HG03354 (cell line): ENCODE measurements at regions not wholly inside any gene's neighbourhood (a gene's known extent, or its start where the extent isn't known, plus 50 kb on each side); places are given as distances from the start of the nearest gene placed in this dataset.

Experiments used
- ATAC-seq: cut with Tn5 transposase; IDR thresholded peaks from one replicate; pipeline ENCODE4 v1.9.1; 2021; ENCODE audit warnings: mild to moderate bottlenecking; ENCODE audit not compliant: unreplicated experiment, poor library complexity, severe bottlenecking

- ATAC-seq = no peak
Observed at GRCh38 chr3:111336511-111336910, 205.5 kb upstream of the CD96 start.

- peak; percentile 52 for ATAC-seq
Observed at GRCh38 chr3:111338059-111338698, 203.8 kb upstream of the CD96 start.

GRCh38 chr3:111339017-111339416 lies 203.0 kb upstream of the CD96 start:
- ATAC-seq = no peak

- no peak for ATAC-seq
Observed at GRCh38 chr3:111351334-111351733, 190.7 kb upstream of the CD96 start.

- ATAC-seq = no peak
Observed at GRCh38 chr3:111352585-111352984, 189.4 kb upstream of the CD96 start.

- no peak for ATAC-seq
Observed at GRCh38 chr3:111359261-111360030, 182.6 kb upstream of the CD96 start.

GRCh38 chr3:111362381-111363009 lies 179.5 kb upstream of the CD96 start:
- no peak for ATAC-seq

GRCh38 chr3:111366515-111366914 lies 175.5 kb upstream of the CD96 start:
- no peak for ATAC-seq

- ATAC-seq = no peak
Observed at GRCh38 chr3:111368056-111368455, 173.9 kb upstream of the CD96 start.

GRCh38 chr3:111369958-111370357 lies 172.0 kb upstream of the CD96 start:
- no peak for ATAC-seq

- ATAC-seq = no peak
Observed at GRCh38 chr3:111373239-111373638, 168.8 kb upstream of the CD96 start.

GRCh38 chr3:111373861-111374260 lies 168.1 kb upstream of the CD96 start:
- ATAC-seq = no peak

- no peak for ATAC-seq
Observed at GRCh38 chr3:111385971-111386495, 156.0 kb upstream of the CD96 start.

GRCh38 chr3:111392894-111393398 lies 149.1 kb upstream of the CD96 start:
- ATAC-seq = no peak

GRCh38 chr3:111412656-111413055 lies 129.3 kb upstream of the CD96 start:
- no peak for ATAC-seq

GRCh38 chr3:111414531-111414930 lies 127.5 kb upstream of the CD96 start:
- no peak for ATAC-seq

- no peak for ATAC-seq
Observed at GRCh38 chr3:111415018-111415417, 127.0 kb upstream of the CD96 start.

GRCh38 chr3:111418391-111418790 lies 123.6 kb upstream of the CD96 start:
- no peak for ATAC-seq

- ATAC-seq = no peak
Observed at GRCh38 chr3:111428301-111428700, 113.7 kb upstream of the CD96 start.

GRCh38 chr3:111434941-111435622 lies 106.9 kb upstream of the CD96 start:
- no peak for ATAC-seq
